ENCODE measurements at regions not wholly inside any gene's neighbourhood (a gene's known extent, or its start where the extent isn't known, plus 50 kb on each side); places are given as distances from the start of the nearest gene placed in this dataset.
"Not testable (repeated sequence)": the region's sequence is repeated elsewhere in the genome, so short reads cannot be mapped to it uniquely, and the experiment has no call there.

DNA sequence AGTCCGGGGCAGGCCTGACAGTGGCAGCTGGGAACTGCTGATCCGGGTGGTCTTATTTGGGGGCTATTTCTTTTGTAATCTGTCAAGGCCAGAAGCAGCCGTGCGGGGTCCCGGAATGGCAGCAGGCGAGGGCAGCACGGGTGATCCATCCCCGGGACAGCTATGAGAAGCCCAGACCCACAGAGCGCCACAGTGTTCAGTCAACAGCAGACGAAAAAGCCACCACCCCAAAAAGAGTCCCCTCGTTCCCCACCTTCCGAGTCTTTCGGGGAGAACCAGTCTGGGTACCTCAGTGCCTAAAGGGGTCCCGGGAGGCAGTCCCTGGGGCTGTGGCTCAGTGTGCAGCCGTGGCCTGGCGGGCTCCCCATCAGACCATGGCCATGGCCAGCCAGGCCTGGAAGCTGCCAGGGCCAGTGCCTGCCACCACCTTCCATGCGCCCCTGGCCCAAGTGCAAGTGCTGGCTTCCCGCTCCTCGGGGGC, 125.1 kb upstream of the KCTD7 start:
- Mint-ChIP-seq H3K4me1 (peaks cover 6% of the 10 kb centered on the region), H3K27me3 (ENCODE audit: low read depth, poor library complexity) (no peaks in the 10 kb centered on the region), H3K4me3 (no peak overlapping the region), H3K27ac (no peak overlapping the region), H3K36me3 (ENCODE audit: low read depth) (no peaks in the 10 kb centered on the region), H3K9me3 (no peaks in the 10 kb centered on the region)
- DNase-seq = no peak
- no peak for TF ChIP-seq CTCF (IDR thresholded peaks at IDR 0.05)

- H3K9me3 Mint-ChIP-seq = no peaks in the 10 kb centered on the region
- H3K4me3 Mint-ChIP-seq = no peak overlapping the region
- DNase-seq = no peak
- H3K4me1 Mint-ChIP-seq = peaks cover 6% of the 10 kb centered on the region
- no peak overlapping the region for H3K27ac Mint-ChIP-seq
- TF ChIP-seq CTCF (IDR thresholded peaks at IDR 0.05) = no peak
- no peaks in the 10 kb centered on the region for H3K27me3 Mint-ChIP-seq (ENCODE audit: low read depth, poor library complexity)
- H3K36me3 Mint-ChIP-seq (ENCODE audit: low read depth) = no peaks in the 10 kb centered on the region
Observed at GRCh38 chr7:66504131-66504530, 124.5 kb upstream of the KCTD7 start.

DNA sequence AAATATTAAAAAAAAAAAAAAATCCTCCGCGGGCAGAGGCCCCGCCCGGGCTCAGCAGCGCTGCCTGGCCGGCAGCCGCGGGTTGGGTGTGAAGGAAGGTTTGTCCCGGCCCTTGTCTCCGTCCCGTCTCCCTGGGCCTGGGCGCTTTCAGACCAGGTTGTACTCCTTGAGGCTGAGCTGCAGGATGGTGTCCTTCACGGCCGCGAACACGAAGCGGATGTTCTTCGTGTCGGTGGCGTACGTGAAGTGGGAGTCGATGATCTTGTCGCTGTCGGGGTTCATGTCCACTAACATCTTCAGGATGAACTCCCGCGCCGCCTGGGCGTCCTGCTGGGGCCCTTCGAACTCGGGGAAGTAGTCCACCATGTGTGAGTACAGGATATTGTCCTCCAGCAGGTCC, 123.7 kb upstream of the KCTD7 start:
- peak overlapping the region; percentile 36 for H3K27ac Mint-ChIP-seq
- no peak for DNase-seq
- TF ChIP-seq CTCF (IDR thresholded peaks at IDR 0.05) = no peak
- no peak overlapping the region for H3K4me3 Mint-ChIP-seq
- no peaks in the 10 kb centered on the region for H3K36me3 Mint-ChIP-seq (ENCODE audit: low read depth)
- peaks cover 5% of the 10 kb centered on the region for H3K4me1 Mint-ChIP-seq
- no peaks in the 10 kb centered on the region for H3K9me3 Mint-ChIP-seq
- no peaks in the 10 kb centered on the region for H3K27me3 Mint-ChIP-seq (ENCODE audit: low read depth, poor library complexity)

GRCh38 chr7:66505531-66506451, 122.9 kb upstream of the KCTD7 start:
- no peak for DNase-seq
- Mint-ChIP-seq H3K9me3 (no peaks in the 10 kb centered on the region), H3K4me3 (no peak overlapping the region), H3K36me3 (ENCODE audit: low read depth) (no peaks in the 10 kb centered on the region), H3K27me3 (ENCODE audit: low read depth, poor library complexity) (no peaks in the 10 kb centered on the region), H3K27ac (no peak overlapping the region), H3K4me1 (no peaks in the 10 kb centered on the region)
- TF ChIP-seq CTCF (IDR thresholded peaks at IDR 0.05) = no peak

- H3K4me1 Mint-ChIP-seq; H3K36me3 Mint-ChIP-seq (ENCODE audit: low read depth); H3K9me3 Mint-ChIP-seq; H3K27ac Mint-ChIP-seq; H3K27me3 Mint-ChIP-seq (ENCODE audit: low read depth, poor library complexity); DNase-seq; H3K4me3 Mint-ChIP-seq: not testable (repeated sequence)
Observed at GRCh38 chr7:66506703-66507102, 122.0 kb upstream of the KCTD7 start.

- H3K27me3 Mint-ChIP-seq (ENCODE audit: low read depth, poor library complexity) = no peaks in the 10 kb centered on the region
- no peaks in the 10 kb centered on the region for H3K36me3 Mint-ChIP-seq (ENCODE audit: low read depth)
- no peak overlapping the region for H3K4me3 Mint-ChIP-seq
- H3K27ac Mint-ChIP-seq = no peak overlapping the region
- no peaks in the 10 kb centered on the region for H3K9me3 Mint-ChIP-seq
- no peak for TF ChIP-seq CTCF (IDR thresholded peaks at IDR 0.05)
- no peaks in the 10 kb centered on the region for H3K4me1 Mint-ChIP-seq
- no peak for DNase-seq
Observed at GRCh38 chr7:66507764-66508296, 120.9 kb upstream of the KCTD7 start.
